B cell (primary cell): ENCODE measurements at regions not wholly inside any gene's neighbourhood (a gene's known extent, or its start where the extent isn't known, plus 50 kb on each side); places are given as distances from the start of the nearest gene placed in this dataset.

ENCODE experiments used
- ATAC-seq: fragments of 200-7000 bp; cut with Tn5 transposase; one replicate; pipeline ENCODE4 v1.10.0; 2021; ENCODE audit warnings: low read depth, mild to moderate bottlenecking, moderate number of reproducible peaks, moderate library complexity
- CTCF ChIA-PET: fragments of 350-600 bp; sonication (Branson Sonifier 250); formaldehyde crosslinking; loops from one replicate; lab custom pipeline; 2021; ENCODE audit warnings: antibody characterized with exemption, inconsistent platforms; lab: Charles Lee
- POLR2A ChIA-PET: fragments of 350-600 bp; sonication (Branson Sonifier 250); formaldehyde crosslinking; loops from one replicate; lab custom pipeline; 2021; ENCODE audit warnings: antibody characterized with exemption; lab: Charles Lee
- DNase-seq: peaks from one replicate; pipeline ENCODE4 v3.0.0; 2013
- H2AFZ ChIP-seq: 2 replicates; pipeline ENCODE4 v1.6.1; 2012; ENCODE audit warnings: mild to moderate bottlenecking, low read depth, low read length; ENCODE audit not compliant: insufficient read depth, poor library complexity, severe bottlenecking
- H3K27ac ChIP-seq, 2 donors: 1 replicate in 1 of 2; 2 replicates in 1 of 2; pipeline ENCODE4 v1.5.1; 2012 to 2013; ENCODE audit warnings: low read length in 2 of 2, mild to moderate bottlenecking in 2 of 2, moderate library complexity in 1 of 2
- H3K27me3 ChIP-seq, 4 experiments: fragments of 200-600 bp in 1 of 4; sonication (generic) in 1 of 4; replicated peaks in 1 of 4; 1 replicate in 2 of 4; 2 replicates in 2 of 4; pipeline versions ENCODE4 v1.6.1 to v1.7.0; 2013 to 2016; ENCODE audit warnings: low read length in 3 of 4, mild to moderate bottlenecking in 2 of 4, mixed read lengths in 1 of 4, moderate library complexity in 1 of 4; ENCODE audit not compliant: insufficient read depth in 4 of 4, control insufficient read depth in 3 of 4; ENCODE audit errors: control extremely low read depth in 1 of 4
- H3K36me3 ChIP-seq, 2 experiments: replicated peaks in 1 of 2; 1 replicate in 1 of 2; 2 replicates in 1 of 2; pipeline versions ENCODE4 v1.6.1 to v1.7.1; 2013; ENCODE audit warnings: low read length in 1 of 2; ENCODE audit not compliant: insufficient read depth in 2 of 2, control insufficient read depth in 1 of 2; ENCODE audit errors: control extremely low read depth in 1 of 2, extremely low read depth in 1 of 2
- H3K4me1 ChIP-seq, 2 donors: fragments of 200-600 bp in 1 of 2; sonication (generic) in 1 of 2; 1 replicate in 1 of 2; 2 replicates in 1 of 2; pipeline versions ENCODE4 v1.5.1 to v1.6.1; 2013 to 2017; ENCODE audit warnings: low read length in 2 of 2; ENCODE audit not compliant: control insufficient read depth in 2 of 2, insufficient read depth in 2 of 2
- H3K4me2 ChIP-seq: replicated peaks from 2 replicates; pipeline ENCODE3; 2012; ENCODE audit warnings: mild to moderate bottlenecking, low read depth, low read length; ENCODE audit not compliant: poor library complexity, severe bottlenecking
- H3K4me3 ChIP-seq, 5 experiments: fragments of 200-600 bp in 1 of 5; sonication (generic) in 1 of 5; 1 replicate in 3 of 5; 2 replicates in 2 of 5; pipeline versions ENCODE4 v1.5.1 to v1.7.0; 2011 to 2016; ENCODE audit warnings: low read length in 4 of 5, mild to moderate bottlenecking in 4 of 5, low read depth in 2 of 5, control low read depth in 1 of 5, moderate library complexity in 1 of 5; ENCODE audit not compliant: insufficient read depth in 1 of 5; ENCODE audit errors: control extremely low read depth in 1 of 5, extremely low read depth in 1 of 5
- H3K79me2 ChIP-seq: fragments of 200-600 bp; sonication (generic); one replicate; pipeline ENCODE4 v1.6.0; 2016; ENCODE audit warnings: low read length; ENCODE audit not compliant: control insufficient read depth, insufficient read depth
- H3K9ac ChIP-seq: fragments of 200-600 bp; sonication (generic); 2 replicates; pipeline ENCODE4 v1.6.1; 2017; ENCODE audit warnings: mild to moderate bottlenecking, low read length, moderate library complexity
- H3K9me3 ChIP-seq, 3 donors: one replicate each; pipeline versions ENCODE4 v1.6.1 to v1.7.1; 2013; ENCODE audit warnings: low read length in 2 of 3; ENCODE audit not compliant: control insufficient read depth in 2 of 3, insufficient read depth in 1 of 3; ENCODE audit errors: control extremely low read depth in 1 of 3
- H4K20me1 ChIP-seq: 2 replicates; pipeline ENCODE4 v1.6.0; 2012; ENCODE audit warnings: mild to moderate bottlenecking, low read length; ENCODE audit not compliant: insufficient read depth, control insufficient read depth, poor library complexity, severe bottlenecking
- H3K27ac Mint-ChIP-seq: one replicate; pipeline ENCODE4 v1.8.0; 2021; ENCODE audit warnings: mixed read lengths
- H3K27me3 Mint-ChIP-seq: one replicate; pipeline ENCODE4 v1.8.0; 2021; ENCODE audit warnings: mixed read lengths
- H3K4me1 Mint-ChIP-seq: one replicate; pipeline ENCODE4 v1.8.0; 2021; ENCODE audit warnings: mixed read lengths
- H3K4me3 Mint-ChIP-seq: one replicate; pipeline ENCODE4 v1.8.0; 2021; ENCODE audit warnings: mixed read lengths
- H3K9me3 Mint-ChIP-seq: one replicate; pipeline ENCODE4 v1.8.0; 2022; ENCODE audit warnings: mixed read lengths; ENCODE audit not compliant: insufficient read depth
- EZH2 ChIP-seq: IDR thresholded peaks from 2 replicates; pipeline ENCODE4 v1.6.1; 2012; ENCODE audit warnings: borderline replicate concordance, low read depth, mild to moderate bottlenecking, moderate library complexity, low read length; ENCODE audit not compliant: insufficient read depth, poor library complexity, severe bottlenecking
- WGBS: methylation state at CpG from one replicate; pipeline ENCODE4 v1.1.5; 2013; ENCODE audit warnings: missing lambda C conversion rate; ENCODE audit not compliant: insufficient coverage; 5-methylcytosine and 5-hydroxymethylcytosine counted together
- intact Hi-C: fragments of 100-400 bp; cut with micrococcal nuclease; formaldehyde crosslinking; loops from one replicate; pipeline ENCODE4 v1.10.0; 2022
- TF ChIP-seq, protein P1 (sequence below): fragments of 200-600 bp; IDR thresholded peaks from one replicate; pipeline ENCODE4 v1.8.0; 2022; ENCODE audit warnings: antibody characterized with exemption, mild to moderate bottlenecking

DNA sequence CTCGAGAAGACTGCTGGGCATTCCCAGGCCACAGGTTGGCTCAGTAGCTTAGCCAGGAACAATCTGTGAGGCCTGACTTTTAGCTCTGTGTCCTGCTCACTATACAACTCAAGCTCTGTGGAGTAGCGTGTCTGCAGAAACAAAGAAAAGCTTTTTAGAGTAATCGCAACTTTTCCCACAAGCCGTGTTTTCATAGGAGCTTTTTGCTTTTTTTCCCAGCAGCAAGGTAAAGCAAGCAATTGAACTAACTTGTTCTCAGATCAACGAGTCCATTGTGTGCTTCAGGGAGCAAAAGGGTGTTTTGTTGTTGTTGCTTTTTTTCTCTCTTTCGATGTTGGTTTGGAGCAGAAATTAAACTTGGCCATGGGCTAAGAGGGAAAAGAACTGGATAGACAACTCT, 97.3 kb upstream of the BCL2L14 start:
- POLR2A ChIA-PET: no interaction called here
- Histone ChIP-seq H3K79me2 (no peaks in the 10 kb centered on the region), H3K27me3 (no peaks in the 10 kb centered on the region), H3K4me2 (no peak overlapping the region), H3K4me3 (no peak overlapping the region), H3K9me3 (no peaks in the 10 kb centered on the region), H3K36me3 (no peaks in the 10 kb centered on the region), H3K9ac (no peak overlapping the region), H2AFZ (no peak overlapping the region), H4K20me1 (no peaks in the 10 kb centered on the region), H3K27ac (no peak overlapping the region), H3K4me1 (no peaks in the 10 kb centered on the region)
- DNase-seq (no peak), ATAC-seq (no peak)
- TF ChIP-seq EZH2: no peak
- TF ChIP-seq, protein P1, sequence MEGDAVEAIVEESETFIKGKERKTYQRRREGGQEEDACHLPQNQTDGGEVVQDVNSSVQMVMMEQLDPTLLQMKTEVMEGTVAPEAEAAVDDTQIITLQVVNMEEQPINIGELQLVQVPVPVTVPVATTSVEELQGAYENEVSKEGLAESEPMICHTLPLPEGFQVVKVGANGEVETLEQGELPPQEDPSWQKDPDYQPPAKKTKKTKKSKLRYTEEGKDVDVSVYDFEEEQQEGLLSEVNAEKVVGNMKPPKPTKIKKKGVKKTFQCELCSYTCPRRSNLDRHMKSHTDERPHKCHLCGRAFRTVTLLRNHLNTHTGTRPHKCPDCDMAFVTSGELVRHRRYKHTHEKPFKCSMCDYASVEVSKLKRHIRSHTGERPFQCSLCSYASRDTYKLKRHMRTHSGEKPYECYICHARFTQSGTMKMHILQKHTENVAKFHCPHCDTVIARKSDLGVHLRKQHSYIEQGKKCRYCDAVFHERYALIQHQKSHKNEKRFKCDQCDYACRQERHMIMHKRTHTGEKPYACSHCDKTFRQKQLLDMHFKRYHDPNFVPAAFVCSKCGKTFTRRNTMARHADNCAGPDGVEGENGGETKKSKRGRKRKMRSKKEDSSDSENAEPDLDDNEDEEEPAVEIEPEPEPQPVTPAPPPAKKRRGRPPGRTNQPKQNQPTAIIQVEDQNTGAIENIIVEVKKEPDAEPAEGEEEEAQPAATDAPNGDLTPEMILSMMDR: no peak
- Mint-ChIP-seq H3K4me1 (no peaks in the 10 kb centered on the region), H3K27me3 (peaks cover 16% of the 10 kb centered on the region), H3K27ac (no peak overlapping the region), H3K9me3 (no peaks in the 10 kb centered on the region), H3K4me3 (no peak overlapping the region)
- intact Hi-C loops: no loop called here
- CTCF ChIA-PET: interaction anchor here (1.1 kb wide), 1 partner anchor 60 kb away, joined by 4 read pairs; no protein-coding TSS in a partner anchor
- 95% methylated on average over 5 of the region's 6 CpGs for WGBS

DNA sequence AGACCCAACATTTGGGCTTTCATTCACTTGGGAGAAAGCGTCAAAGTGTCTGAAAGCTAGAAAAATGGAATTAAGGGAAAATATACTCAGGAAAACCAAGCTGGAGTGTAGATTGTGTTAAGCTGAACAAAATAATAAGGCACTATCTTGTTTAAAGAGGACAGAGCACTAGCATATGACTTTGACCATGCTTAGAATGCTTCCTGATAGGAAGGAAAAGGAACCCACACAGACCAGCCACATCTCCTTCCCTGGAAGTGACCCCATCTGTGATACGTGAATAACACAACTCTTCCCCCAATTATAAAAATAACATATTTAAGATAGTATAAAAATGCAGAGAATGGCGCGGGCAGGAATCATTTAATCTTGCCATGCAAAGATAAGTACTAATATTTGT, 94.7 kb upstream of the BCL2L14 start:
- Histone ChIP-seq H3K27ac (no peak overlapping the region), H3K79me2 (no peaks in the 10 kb centered on the region), H3K9me3 (no peaks in the 10 kb centered on the region), H3K4me2 (no peak overlapping the region), H2AFZ (no peak overlapping the region), H3K4me1 (no peaks in the 10 kb centered on the region), H4K20me1 (no peaks in the 10 kb centered on the region), H3K27me3 (no peaks in the 10 kb centered on the region), H3K36me3 (no peaks in the 10 kb centered on the region), H3K4me3 (no peak overlapping the region), H3K9ac (no peak overlapping the region)
- ChIA-PET CTCF (no interaction called here), POLR2A (no interaction called here)
- Mint-ChIP-seq H3K4me3 (no peak overlapping the region), H3K9me3 (no peaks in the 10 kb centered on the region), H3K4me1 (peaks cover 9% of the 10 kb centered on the region), H3K27ac (no peak overlapping the region), H3K27me3 (peaks cover 12% of the 10 kb centered on the region)
- 100% methylated on average over 1 of the region's 4 CpGs for WGBS
- ATAC-seq (no peak), DNase-seq (no peak)
- intact Hi-C loops: no loop called here
- no peak for TF ChIP-seq EZH2
- TF ChIP-seq, protein P1: no peak
